GM12878 (cell line): ENCODE measurements at regions not wholly inside any gene's neighbourhood (a gene's known extent, or its start where the extent isn't known, plus 50 kb on each side); places are given as distances from the start of the nearest gene placed in this dataset.

Source experiments
- CREB1 ChIP-seq: IDR thresholded peaks from 2 replicates; pipeline ENCODE4 v1.6.1; 2012; ENCODE audit warnings: low read depth, mild to moderate bottlenecking, inconsistent platforms
- E2F4 ChIP-seq: IDR thresholded peaks from 2 replicates; pipeline ENCODE4 v1.6.1; 2012; ENCODE audit warnings: low read depth, low read length, improper control_type of control experiment
- EZH2 ChIP-seq: IDR thresholded peaks from 2 replicates; pipeline ENCODE4 v1.6.1; 2012; ENCODE audit warnings: low read depth, mild to moderate bottlenecking, control low read depth, inconsistent platforms, low read length, borderline replicate concordance; ENCODE audit not compliant: control insufficient read depth
- HDAC2 ChIP-seq: fragments of 200-600 bp; sonication (generic); IDR thresholded peaks from 2 replicates; pipeline ENCODE4 v1.6.1; 2017
- JUND ChIP-seq: IDR thresholded peaks from 2 replicates; pipeline ENCODE4 v1.6.1; 2012; ENCODE audit warnings: low read depth, mild to moderate bottlenecking, low read length, improper control_type of control experiment, moderate library complexity
- POLR2A ChIP-seq: IDR thresholded peaks from 2 replicates; pipeline ENCODE4 v1.6.1; 2011; ENCODE audit warnings: low read depth, mild to moderate bottlenecking, low read length
- POLR2AphosphoS5 ChIP-seq: IDR thresholded peaks from 2 replicates; pipeline ENCODE4 v1.6.1; 2011; ENCODE audit warnings: mild to moderate bottlenecking, low read length, inconsistent platforms
- RAD51 ChIP-seq: fragments of 450-650 bp; IDR thresholded peaks from 2 replicates; pipeline ENCODE4 v1.6.1; 2016; ENCODE audit warnings: moderate library complexity, mild to moderate bottlenecking, inconsistent platforms
- RCOR1 ChIP-seq: conservative IDR thresholded peaks from 2 replicates; pipeline ENCODE4 v1.6.1; 2012; ENCODE audit warnings: low read depth, low read length, improper control_type of control experiment
- SIN3A ChIP-seq: IDR thresholded peaks from 2 replicates; pipeline ENCODE4 v1.6.1; 2012; ENCODE audit warnings: low read depth, low read length, improper control_type of control experiment
- TF ChIP-seq, protein P1 (sequence below): IDR thresholded peaks from 2 replicates; pipeline ENCODE4 v1.6.1; 2011; ENCODE audit warnings: borderline replicate concordance, low read depth, mild to moderate bottlenecking, moderate library complexity, mixed read lengths, low read length; ENCODE audit not compliant: insufficient read depth; ENCODE audit errors: extremely low read length
- TF ChIP-seq, protein P2 (sequence below), 3 experiments: IDR thresholded peaks in 2 of 3; conservative IDR thresholded peaks in 1 of 3; 2 replicates each; pipeline ENCODE4 v1.5.1; 2011; ENCODE audit warnings: low read depth in 3 of 3, low read length in 3 of 3, mild to moderate bottlenecking in 3 of 3, control low read depth in 2 of 3, moderate library complexity in 2 of 3, inconsistent platforms in 1 of 3, mixed read lengths in 1 of 3; ENCODE audit not compliant: control insufficient read depth in 2 of 3, insufficient read depth in 1 of 3; ENCODE audit errors: extremely low read depth in 1 of 3

DNA sequence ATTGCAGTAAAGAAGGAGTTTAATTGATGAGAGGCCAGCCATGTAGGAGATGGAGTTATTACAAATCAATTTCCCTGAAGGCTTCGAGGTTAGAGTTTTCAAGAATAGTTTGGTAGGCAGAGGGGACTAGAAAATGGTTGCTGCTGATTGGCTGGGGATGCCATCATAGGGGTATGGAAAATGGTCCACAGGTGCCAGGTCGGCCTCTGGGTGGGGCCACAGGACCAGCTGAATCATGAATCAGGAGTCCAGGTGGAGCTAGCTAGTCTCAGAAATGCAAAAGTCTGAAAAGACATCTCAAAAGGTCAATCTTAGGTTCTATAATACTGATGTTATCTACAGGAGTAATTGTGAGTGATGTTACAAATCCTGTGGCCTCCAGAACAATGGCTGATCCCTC, 714.0 kb upstream of the GHITM start:
- TF ChIP-seq CREB1 (no peak), EZH2 (no peak), RCOR1 (no peak), POLR2A (no peak), HDAC2 (no peak), RAD51 (no peak), SIN3A (no peak), POLR2AphosphoS5 (no peak), E2F4 (no peak), JUND (no peak)
- TF ChIP-seq, protein P1, sequence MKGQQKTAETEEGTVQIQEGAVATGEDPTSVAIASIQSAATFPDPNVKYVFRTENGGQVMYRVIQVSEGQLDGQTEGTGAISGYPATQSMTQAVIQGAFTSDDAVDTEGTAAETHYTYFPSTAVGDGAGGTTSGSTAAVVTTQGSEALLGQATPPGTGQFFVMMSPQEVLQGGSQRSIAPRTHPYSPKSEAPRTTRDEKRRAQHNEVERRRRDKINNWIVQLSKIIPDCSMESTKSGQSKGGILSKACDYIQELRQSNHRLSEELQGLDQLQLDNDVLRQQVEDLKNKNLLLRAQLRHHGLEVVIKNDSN, result no peak
- TF ChIP-seq, protein P2, sequence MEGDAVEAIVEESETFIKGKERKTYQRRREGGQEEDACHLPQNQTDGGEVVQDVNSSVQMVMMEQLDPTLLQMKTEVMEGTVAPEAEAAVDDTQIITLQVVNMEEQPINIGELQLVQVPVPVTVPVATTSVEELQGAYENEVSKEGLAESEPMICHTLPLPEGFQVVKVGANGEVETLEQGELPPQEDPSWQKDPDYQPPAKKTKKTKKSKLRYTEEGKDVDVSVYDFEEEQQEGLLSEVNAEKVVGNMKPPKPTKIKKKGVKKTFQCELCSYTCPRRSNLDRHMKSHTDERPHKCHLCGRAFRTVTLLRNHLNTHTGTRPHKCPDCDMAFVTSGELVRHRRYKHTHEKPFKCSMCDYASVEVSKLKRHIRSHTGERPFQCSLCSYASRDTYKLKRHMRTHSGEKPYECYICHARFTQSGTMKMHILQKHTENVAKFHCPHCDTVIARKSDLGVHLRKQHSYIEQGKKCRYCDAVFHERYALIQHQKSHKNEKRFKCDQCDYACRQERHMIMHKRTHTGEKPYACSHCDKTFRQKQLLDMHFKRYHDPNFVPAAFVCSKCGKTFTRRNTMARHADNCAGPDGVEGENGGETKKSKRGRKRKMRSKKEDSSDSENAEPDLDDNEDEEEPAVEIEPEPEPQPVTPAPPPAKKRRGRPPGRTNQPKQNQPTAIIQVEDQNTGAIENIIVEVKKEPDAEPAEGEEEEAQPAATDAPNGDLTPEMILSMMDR (IDR thresholded peaks at IDR 0.05 in 2 of 3, conservative IDR thresholded peaks at IDR 0.05 in 1 of 3; ENCODE audit: control insufficient read depth in 2 of 3, extremely low read depth in 1 of 3, insufficient read depth in 1 of 3, low read depth in 3 of 3, low read length in 3 of 3), result peak in 1 of 3 experiments; percentile 8; a peak in 1 of 6 replicates
